ENCODE measurements at regions not wholly inside any gene's neighbourhood (a gene's known extent, or its start where the extent isn't known, plus 50 kb on each side); places are given as distances from the start of the nearest gene placed in this dataset.

- TF ChIP-seq CTCF (IDR thresholded peaks at IDR 0.05 in 4 of 5, conservative IDR thresholded peaks at IDR 0.05 in 1 of 5) = no peak
- no peak for TF ChIP-seq POLR2A (IDR thresholded peaks at IDR 0.05)
Observed at GRCh38 chr13:111525320-111526118, 205.1 kb downstream of the TEX29 start.
